ENCODE measurements at regions not wholly inside any gene's neighbourhood (a gene's known extent, or its start where the extent isn't known, plus 50 kb on each side); places are given as distances from the start of the nearest gene placed in this dataset.
A peak's percentile ranks its signal among the peaks of the same experiment; 100 is the strongest.
"Not testable (repeated sequence)": the region's sequence is repeated elsewhere in the genome, so short reads cannot be mapped to it uniquely, and the experiment has no call there.

GRCh38 chrX:73962948-73963347 lies 110.4 kb upstream of the XIST start:
- H3K27ac Mint-ChIP-seq (ENCODE audit: unreplicated experiment), result peak overlapping the region; percentile 26
- FAIRE-seq (no peak), DNase-seq (ENCODE audit: low read depth) (no peak)
- H3K9me3 Mint-ChIP-seq (ENCODE audit: unreplicated experiment), result no peaks in the 10 kb centered on the region
- H3K4me2 ChIP-seq (ENCODE audit: low read length), result no peak overlapping the region
- H3K4me3 ChIP-seq (ENCODE audit: insufficient read depth, low read depth, low read length), result no peak overlapping the region
- peaks cover 26% of the 10 kb centered on the region for H4K20me1 ChIP-seq (ENCODE audit: insufficient read depth, low read length)
- H3K4me1 ChIP-seq (ENCODE audit: insufficient read depth, low read length), result no peaks in the 10 kb centered on the region
- H3K9me3 ChIP-seq (ENCODE audit: insufficient read depth, low read depth, low read length), result no peaks in the 10 kb centered on the region
- H3K27me3 ChIP-seq (ENCODE audit: insufficient read depth, low read length), result no peaks in the 10 kb centered on the region
- H3K27me3 Mint-ChIP-seq (ENCODE audit: low read depth, unreplicated experiment), result no peaks in the 10 kb centered on the region
- no peaks in the 10 kb centered on the region for H3K36me3 Mint-ChIP-seq (ENCODE audit: low read depth, unreplicated experiment)
- H3K4me1 Mint-ChIP-seq (ENCODE audit: low read depth, unreplicated experiment), result peaks cover 4% of the 10 kb centered on the region
- peaks cover 85% of the 10 kb centered on the region for H3K79me2 ChIP-seq (ENCODE audit: insufficient read depth, low read length)
- no peak overlapping the region for H3K27ac ChIP-seq (ENCODE audit: low read depth, low read length)
- no peaks in the 10 kb centered on the region for H3K36me3 ChIP-seq (ENCODE audit: insufficient read depth, low read length)
- no peak overlapping the region for H3K4me3 Mint-ChIP-seq (ENCODE audit: unreplicated experiment)
- H2AFZ ChIP-seq (ENCODE audit: low read depth, low read length), result no peak overlapping the region
- H3K9ac ChIP-seq (ENCODE audit: low read length), result no peak overlapping the region
- TF ChIP-seq CTCF (IDR thresholded peaks at IDR 0.05; ENCODE audit: insufficient read depth, low read depth, low read length), result no peak
- no peak for TF ChIP-seq EZH2 (IDR thresholded peaks at IDR 0.05; ENCODE audit: insufficient read depth, low read length)

- not testable (repeated sequence) for H3K4me1 ChIP-seq (ENCODE audit: insufficient read depth, low read length); H3K27me3 Mint-ChIP-seq (ENCODE audit: low read depth, unreplicated experiment); H3K9ac ChIP-seq (ENCODE audit: low read length); H3K36me3 Mint-ChIP-seq (ENCODE audit: low read depth, unreplicated experiment); H3K4me1 Mint-ChIP-seq (ENCODE audit: low read depth, unreplicated experiment); FAIRE-seq; H3K4me2 ChIP-seq (ENCODE audit: low read length); H2AFZ ChIP-seq (ENCODE audit: low read depth, low read length); H3K4me3 Mint-ChIP-seq (ENCODE audit: unreplicated experiment); H3K9me3 Mint-ChIP-seq (ENCODE audit: unreplicated experiment); H3K27ac Mint-ChIP-seq (ENCODE audit: unreplicated experiment); H3K36me3 ChIP-seq (ENCODE audit: insufficient read depth, low read length); H3K9me3 ChIP-seq (ENCODE audit: insufficient read depth, low read depth, low read length); H3K27me3 ChIP-seq (ENCODE audit: insufficient read depth, low read length); DNase-seq (ENCODE audit: low read depth); H3K27ac ChIP-seq (ENCODE audit: low read depth, low read length); H3K4me3 ChIP-seq (ENCODE audit: insufficient read depth, low read depth, low read length)
- Histone ChIP-seq H3K79me2 (ENCODE audit: insufficient read depth, low read length) (peaks cover 87% of the 10 kb centered on the region), H4K20me1 (ENCODE audit: insufficient read depth, low read length) (peaks cover 26% of the 10 kb centered on the region)
These were observed 109.4 kb upstream of the XIST start for GRCh38 chrX:73961867-73962266.

DNA sequence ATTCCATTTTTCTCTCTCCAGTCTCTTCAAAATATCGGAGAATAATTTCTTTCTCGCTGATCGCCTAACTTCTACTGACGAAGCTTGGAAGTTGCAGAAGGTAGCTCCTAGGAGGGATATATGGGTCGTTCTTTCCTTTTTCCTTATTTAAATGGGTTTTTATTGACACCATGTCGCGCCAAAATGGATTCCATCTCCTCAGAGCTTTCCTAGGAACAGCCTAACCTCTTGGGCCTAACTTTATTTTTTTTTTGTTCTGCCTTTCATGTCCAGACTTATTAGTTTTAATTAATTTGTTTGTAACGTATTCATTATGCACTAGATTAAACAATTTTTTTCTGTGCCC lies 92.0 kb upstream of the XIST start:
- Mint-ChIP-seq H3K9me3 (ENCODE audit: unreplicated experiment) (no peaks in the 10 kb centered on the region), H3K4me1 (ENCODE audit: low read depth, unreplicated experiment) (no peaks in the 10 kb centered on the region), H3K36me3 (ENCODE audit: low read depth, unreplicated experiment) (peaks cover 2% of the 10 kb centered on the region), H3K27ac (ENCODE audit: unreplicated experiment) (peak overlapping the region; percentile 87), H3K4me3 (ENCODE audit: unreplicated experiment) (peak overlapping the region; percentile 87), H3K27me3 (ENCODE audit: low read depth, unreplicated experiment) (no peaks in the 10 kb centered on the region)
- Histone ChIP-seq H2AFZ (ENCODE audit: low read depth, low read length) (peak overlapping the region; percentile 94), H3K9me3 (ENCODE audit: insufficient read depth, low read depth, low read length) (no peaks in the 10 kb centered on the region), H3K4me2 (ENCODE audit: low read length) (peak overlapping the region; percentile 86), H3K79me2 (ENCODE audit: insufficient read depth, low read length) (peaks cover 55% of the 10 kb centered on the region), H3K4me1 (ENCODE audit: insufficient read depth, low read length) (peaks cover 3% of the 10 kb centered on the region), H3K27ac (ENCODE audit: low read depth, low read length) (peak overlapping the region; percentile 96), H3K9ac (ENCODE audit: low read length) (peak overlapping the region; percentile 99), H3K27me3 (ENCODE audit: insufficient read depth, low read length) (no peaks in the 10 kb centered on the region), H4K20me1 (ENCODE audit: insufficient read depth, low read length) (no peaks in the 10 kb centered on the region), H3K36me3 (ENCODE audit: insufficient read depth, low read length) (peaks cover 6% of the 10 kb centered on the region), H3K4me3 (ENCODE audit: insufficient read depth, low read depth, low read length) (peak overlapping the region; percentile 99)
- no peak for TF ChIP-seq EZH2 (IDR thresholded peaks at IDR 0.05; ENCODE audit: insufficient read depth, low read length)
- no peak for TF ChIP-seq CTCF (IDR thresholded peaks at IDR 0.05; ENCODE audit: insufficient read depth, low read depth, low read length)
- DNase-seq (ENCODE audit: low read depth) (no peak), FAIRE-seq (peak; percentile 86)
